SK-N-SH treated with all-trans-retinoic acid at 6 μM for 48 hours (cell line): ENCODE measurements at regions not wholly inside any gene's neighbourhood (a gene's known extent, or its start where the extent isn't known, plus 50 kb on each side); places are given as distances from the start of the nearest gene placed in this dataset.

Experiments used
- CSRNP3 ChIP-seq: fragments of 250-450 bp; sonication (Bioruptor Pico); IDR thresholded peaks from 2 replicates; pipeline ENCODE4 v1.5.1; 2021; ENCODE audit warnings: mild to moderate bottlenecking, moderate library complexity
- ESRRG ChIP-seq: fragments of 250-450 bp; sonication (Bioruptor Pico); IDR thresholded peaks from 2 replicates; pipeline ENCODE4 v1.6.1; 2021; ENCODE audit warnings: mild to moderate bottlenecking
- GLIS3 ChIP-seq: fragments of 250-450 bp; sonication (Bioruptor Pico); IDR thresholded peaks from 2 replicates; pipeline ENCODE4 v1.5.0; 2020; ENCODE audit warnings: mild to moderate bottlenecking, moderate library complexity
- TOX ChIP-seq: fragments of 250-450 bp; sonication (Bioruptor Pico); IDR thresholded peaks from 2 replicates; pipeline ENCODE4 v1.8.0; 2021; ENCODE audit warnings: mild to moderate bottlenecking, moderate library complexity, borderline replicate concordance
- ZC3H10 ChIP-seq: fragments of 250-450 bp; sonication (Bioruptor Pico); IDR thresholded peaks from 2 replicates; pipeline ENCODE4 v1.5.1; 2021; ENCODE audit warnings: mild to moderate bottlenecking, moderate library complexity
- ZFP3 ChIP-seq: fragments of 250-450 bp; sonication (Bioruptor Pico); IDR thresholded peaks from 2 replicates; pipeline ENCODE4 v1.5.0; 2020; ENCODE audit warnings: mild to moderate bottlenecking, moderate library complexity
- ZFP30 ChIP-seq: fragments of 450-650 bp; formaldehyde crosslinking; IDR thresholded peaks from 2 replicates; pipeline ENCODE4 v1.5.0; 2022; ENCODE audit warnings: mild to moderate bottlenecking, moderate library complexity
- ZNF70 ChIP-seq: fragments of 450-650 bp; formaldehyde crosslinking; IDR thresholded peaks from 2 replicates; pipeline ENCODE4 v1.5.0; 2020; ENCODE audit warnings: mild to moderate bottlenecking, moderate library complexity
- ZNF8 ChIP-seq: fragments of 450-650 bp; formaldehyde crosslinking; IDR thresholded peaks from 2 replicates; pipeline ENCODE4 v1.5.0; 2020; ENCODE audit warnings: mild to moderate bottlenecking, moderate library complexity
- TF ChIP-seq, protein P1 (sequence below): fragments of 250-450 bp; sonication (Bioruptor Pico); IDR thresholded peaks from 2 replicates; pipeline ENCODE4 v1.5.1; 2020; ENCODE audit warnings: low read depth, mild to moderate bottlenecking, moderate library complexity
- TF ChIP-seq, protein P2 (sequence below): fragments of 250-450 bp; sonication (Bioruptor Pico); IDR thresholded peaks from 2 replicates; pipeline ENCODE4 v1.8.0; 2020; ENCODE audit warnings: mild to moderate bottlenecking, moderate library complexity, borderline replicate concordance
- TF ChIP-seq, protein P3 (sequence below): fragments of 250-450 bp; sonication (Bioruptor Pico); IDR thresholded peaks from 2 replicates; pipeline ENCODE4 v1.8.0; 2021; ENCODE audit warnings: low read depth, mild to moderate bottlenecking, moderate library complexity, borderline replicate concordance

DNA sequence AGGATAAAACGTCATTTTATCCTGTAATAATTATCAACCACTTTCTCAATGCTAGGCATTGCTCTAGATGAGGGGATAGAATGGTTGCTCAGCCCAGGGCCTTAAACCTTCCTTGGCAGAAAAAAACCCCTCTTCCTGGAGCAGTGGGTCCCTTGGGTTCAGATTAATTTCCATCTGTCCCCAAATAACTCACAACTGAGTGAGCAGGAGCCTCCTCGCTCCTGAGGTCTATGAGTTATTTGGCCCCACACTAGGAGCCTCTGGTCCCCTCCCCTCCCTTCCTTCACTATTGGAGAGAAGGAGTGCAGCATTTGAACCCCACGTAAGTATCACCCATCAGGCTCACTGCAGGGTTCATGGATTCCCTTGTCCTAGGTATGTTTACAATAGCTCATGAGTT is 157.5 kb upstream of the FHL2 start:
- TF ChIP-seq ZNF8 (CRISPR knock-in tag) (no peak), GLIS3 (no peak), CSRNP3 (CRISPR knock-in tag) (no peak), ZFP30 (CRISPR knock-in tag) (no peak), ZC3H10 (CRISPR knock-in tag) (no peak), ZNF70 (CRISPR knock-in tag) (no peak), TOX (no peak), ESRRG (CRISPR knock-in tag) (no peak), ZFP3 (CRISPR knock-in tag) (no peak)
- TF ChIP-seq, protein P1, sequence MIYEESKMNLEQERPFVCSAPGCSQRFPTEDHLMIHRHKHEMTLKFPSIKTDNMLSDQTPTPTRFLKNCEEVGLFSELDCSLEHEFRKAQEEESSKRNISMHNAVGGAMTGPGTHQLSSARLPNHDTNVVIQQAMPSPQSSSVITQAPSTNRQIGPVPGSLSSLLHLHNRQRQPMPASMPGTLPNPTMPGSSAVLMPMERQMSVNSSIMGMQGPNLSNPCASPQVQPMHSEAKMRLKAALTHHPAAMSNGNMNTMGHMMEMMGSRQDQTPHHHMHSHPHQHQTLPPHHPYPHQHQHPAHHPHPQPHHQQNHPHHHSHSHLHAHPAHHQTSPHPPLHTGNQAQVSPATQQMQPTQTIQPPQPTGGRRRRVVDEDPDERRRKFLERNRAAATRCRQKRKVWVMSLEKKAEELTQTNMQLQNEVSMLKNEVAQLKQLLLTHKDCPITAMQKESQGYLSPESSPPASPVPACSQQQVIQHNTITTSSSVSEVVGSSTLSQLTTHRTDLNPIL (CRISPR knock-in tag), result no peak
- TF ChIP-seq, protein P2, sequence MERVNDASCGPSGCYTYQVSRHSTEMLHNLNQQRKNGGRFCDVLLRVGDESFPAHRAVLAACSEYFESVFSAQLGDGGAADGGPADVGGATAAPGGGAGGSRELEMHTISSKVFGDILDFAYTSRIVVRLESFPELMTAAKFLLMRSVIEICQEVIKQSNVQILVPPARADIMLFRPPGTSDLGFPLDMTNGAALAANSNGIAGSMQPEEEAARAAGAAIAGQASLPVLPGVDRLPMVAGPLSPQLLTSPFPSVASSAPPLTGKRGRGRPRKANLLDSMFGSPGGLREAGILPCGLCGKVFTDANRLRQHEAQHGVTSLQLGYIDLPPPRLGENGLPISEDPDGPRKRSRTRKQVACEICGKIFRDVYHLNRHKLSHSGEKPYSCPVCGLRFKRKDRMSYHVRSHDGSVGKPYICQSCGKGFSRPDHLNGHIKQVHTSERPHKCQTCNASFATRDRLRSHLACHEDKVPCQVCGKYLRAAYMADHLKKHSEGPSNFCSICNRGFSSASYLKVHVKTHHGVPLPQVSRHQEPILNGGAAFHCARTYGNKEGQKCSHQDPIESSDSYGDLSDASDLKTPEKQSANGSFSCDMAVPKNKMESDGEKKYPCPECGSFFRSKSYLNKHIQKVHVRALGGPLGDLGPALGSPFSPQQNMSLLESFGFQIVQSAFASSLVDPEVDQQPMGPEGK (CRISPR knock-in tag), result no peak
- TF ChIP-seq, protein P3, sequence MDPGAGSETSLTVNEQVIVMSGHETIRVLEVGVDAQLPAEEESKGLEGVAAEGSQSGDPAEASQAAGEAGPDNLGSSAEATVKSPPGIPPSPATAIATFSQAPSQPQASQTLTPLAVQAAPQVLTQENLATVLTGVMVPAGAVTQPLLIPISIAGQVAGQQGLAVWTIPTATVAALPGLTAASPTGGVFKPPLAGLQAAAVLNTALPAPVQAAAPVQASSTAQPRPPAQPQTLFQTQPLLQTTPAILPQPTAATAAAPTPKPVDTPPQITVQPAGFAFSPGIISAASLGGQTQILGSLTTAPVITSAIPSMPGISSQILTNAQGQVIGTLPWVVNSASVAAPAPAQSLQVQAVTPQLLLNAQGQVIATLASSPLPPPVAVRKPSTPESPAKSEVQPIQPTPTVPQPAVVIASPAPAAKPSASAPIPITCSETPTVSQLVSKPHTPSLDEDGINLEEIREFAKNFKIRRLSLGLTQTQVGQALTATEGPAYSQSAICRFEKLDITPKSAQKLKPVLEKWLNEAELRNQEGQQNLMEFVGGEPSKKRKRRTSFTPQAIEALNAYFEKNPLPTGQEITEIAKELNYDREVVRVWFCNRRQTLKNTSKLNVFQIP (CRISPR knock-in tag), result no peak
